ENCODE measurements at regions not wholly inside any gene's neighbourhood (a gene's known extent, or its start where the extent isn't known, plus 50 kb on each side); places are given as distances from the start of the nearest gene placed in this dataset.

GRCh38 chr6:76382201-76382600, 309.7 kb upstream of the IMPG1 start:
- no TSS peak for BruUV-seq (replicated peaks)

GRCh38 chr6:76381612-76382011, 309.1 kb upstream of the IMPG1 start:
- ATAC-seq (no peak), DNase-seq (ENCODE audit: low read depth, low spot score) (no peak)

More at GRCh38 chr6:76382201-76382600, 309.7 kb upstream of the IMPG1 start:
- intact Hi-C loops (cut with micrococcal nuclease; ENCODE audit: unreplicated experiment) (no loop called here), in situ Hi-C loops (cut with HindIII; ENCODE audit: low pct_unique_long_range_greater_than_20kb, low sequenced_read_pairs) (no loop called here)
- no peaks in the 10 kb centered on the region for H3K27me3 ChIP-seq (ENCODE audit: control insufficient read depth, insufficient read depth, low read length)
- H3K36me3 ChIP-seq (ENCODE audit: control insufficient read depth, insufficient read depth, low read length): no peaks in the 10 kb centered on the region
- no peak for TF ChIP-seq TCF7L2 (IDR thresholded peaks at IDR 0.05; ENCODE audit: low read depth, low read length)
- TF ChIP-seq REST (IDR thresholded peaks at IDR 0.05; ENCODE audit: insufficient read depth in 1 of 2, low read depth in 2 of 2, low read length in 1 of 2): no peak
- TF ChIP-seq POLR2AphosphoS5 (IDR thresholded peaks at IDR 0.05; ENCODE audit: low read depth, low read length): no peak
- TF ChIP-seq SIN3A (IDR thresholded peaks at IDR 0.05; ENCODE audit: borderline replicate concordance, insufficient read depth, low read depth, low read length): no peak
- TF ChIP-seq CTCF (IDR thresholded peaks at IDR 0.05): no peak
- ATAC-seq (no peak), DNase-seq (ENCODE audit: low read depth, low spot score) (no peak)
- no peaks in the 10 kb centered on the region for H3K9me3 ChIP-seq (ENCODE audit: control insufficient read depth, insufficient read depth, low read depth, low read length)
- H3K27ac ChIP-seq (ENCODE audit: low read length): no peak overlapping the region
- ChIA-PET CTCF (no interaction called here), POLR2A (no interaction called here)
- no peaks in the 10 kb centered on the region for H3K4me1 ChIP-seq (ENCODE audit: control insufficient read depth, insufficient read depth, low read length)
- no peak overlapping the region for H3K4me3 ChIP-seq (ENCODE audit: low read depth in 2 of 2, low read length in 2 of 2)

GRCh38 chr6:76351275-76351674, 278.8 kb upstream of the IMPG1 start:
- DNase-seq (ENCODE audit: low read depth, low spot score): no peak
- ChIA-PET POLR2A (no interaction called here), CTCF (interaction anchor here (0.6 kb wide), 1 partner anchor 416 kb away, joined by 3 read pairs; no protein-coding TSS in a partner anchor)
- Histone ChIP-seq H3K27me3 (ENCODE audit: control insufficient read depth, insufficient read depth, low read length) (no peaks in the 10 kb centered on the region), H3K4me1 (ENCODE audit: control insufficient read depth, insufficient read depth, low read length) (no peaks in the 10 kb centered on the region), H3K9me3 (ENCODE audit: control insufficient read depth, insufficient read depth, low read depth, low read length) (no peaks in the 10 kb centered on the region), H3K36me3 (ENCODE audit: control insufficient read depth, insufficient read depth, low read length) (no peaks in the 10 kb centered on the region), H3K4me3 (ENCODE audit: low read depth in 2 of 2, low read length in 2 of 2) (no peak overlapping the region), H3K27ac (ENCODE audit: low read length) (no peak overlapping the region)
- no peak for ATAC-seq
- intact Hi-C loops (cut with micrococcal nuclease; ENCODE audit: unreplicated experiment) (no loop called here), in situ Hi-C loops (cut with HindIII; ENCODE audit: low pct_unique_long_range_greater_than_20kb, low sequenced_read_pairs) (no loop called here)
- no TSS peak for BruUV-seq (replicated peaks)
- peak; percentile 49; the same call in 1 of the 2 replicates for TF ChIP-seq CTCF (IDR thresholded peaks at IDR 0.05)
- TF ChIP-seq SIN3A (IDR thresholded peaks at IDR 0.05; ENCODE audit: borderline replicate concordance, insufficient read depth, low read depth, low read length): no peak
- TF ChIP-seq REST (IDR thresholded peaks at IDR 0.05; ENCODE audit: insufficient read depth in 1 of 2, low read depth in 2 of 2, low read length in 1 of 2): no peak

More at GRCh38 chr6:76381612-76382011, 309.1 kb upstream of the IMPG1 start:
- Histone ChIP-seq H3K9me3 (ENCODE audit: control insufficient read depth, insufficient read depth, low read depth, low read length) (no peaks in the 10 kb centered on the region), H3K27me3 (ENCODE audit: control insufficient read depth, insufficient read depth, low read length) (no peaks in the 10 kb centered on the region), H3K4me1 (ENCODE audit: control insufficient read depth, insufficient read depth, low read length) (no peaks in the 10 kb centered on the region), H3K36me3 (ENCODE audit: control insufficient read depth, insufficient read depth, low read length) (no peaks in the 10 kb centered on the region), H3K4me3 (ENCODE audit: low read depth in 2 of 2, low read length in 2 of 2) (no peak overlapping the region), H3K27ac (ENCODE audit: low read length) (no peak overlapping the region)
- no TSS peak for BruUV-seq (replicated peaks)
- POLR2A ChIA-PET: no interaction called here
- no peak for TF ChIP-seq TCF7L2 (IDR thresholded peaks at IDR 0.05; ENCODE audit: low read depth, low read length)
- in situ Hi-C loops (cut with HindIII; ENCODE audit: low pct_unique_long_range_greater_than_20kb, low sequenced_read_pairs): no loop called here
- intact Hi-C loops (cut with micrococcal nuclease; ENCODE audit: unreplicated experiment): no loop called here
- CTCF ChIA-PET: no interaction called here

Measured in Panc1 (cell line).